ENCODE measurements at regions not wholly inside any gene's neighbourhood (a gene's known extent, or its start where the extent isn't known, plus 50 kb on each side); places are given as distances from the start of the nearest gene placed in this dataset.

DNA sequence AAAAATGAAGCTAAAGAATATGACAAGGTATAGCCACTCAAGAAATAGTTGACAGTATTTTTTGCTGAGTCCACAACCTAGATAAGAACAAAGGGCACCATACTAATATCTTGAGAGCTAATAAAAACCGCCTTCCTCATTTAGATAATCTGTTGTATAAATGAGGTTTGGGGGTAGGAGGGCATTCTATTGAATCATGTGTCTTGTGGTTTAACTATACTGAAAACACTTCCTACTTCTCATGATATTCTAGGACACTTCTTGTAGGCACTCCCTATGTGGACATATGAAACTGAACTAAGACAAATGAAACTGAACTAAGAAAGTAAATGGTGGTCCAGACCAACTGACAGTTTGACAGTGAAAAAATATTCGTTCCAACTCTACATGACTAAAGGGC lies 1268.5 kb upstream of the C9orf72 start (continued):
- TF ChIP-seq XRCC4 (IDR thresholded peaks at IDR 0.05; ENCODE audit: extremely low read depth, insufficient read depth, insufficient read length): no peak
- no peak for TF ChIP-seq ZNF274 (IDR thresholded peaks at IDR 0.05; ENCODE audit: borderline replicate concordance, low read depth, low read length)
- TF ChIP-seq ZZZ3 (IDR thresholded peaks at IDR 0.05): no peak
- no peak for TF ChIP-seq TEAD1 (CRISPR knock-in tag; IDR thresholded peaks at IDR 0.05)
- no peak for TF ChIP-seq ZNF584 (CRISPR knock-in tag; IDR thresholded peaks at IDR 0.05; ENCODE audit: low read depth)

DNA sequence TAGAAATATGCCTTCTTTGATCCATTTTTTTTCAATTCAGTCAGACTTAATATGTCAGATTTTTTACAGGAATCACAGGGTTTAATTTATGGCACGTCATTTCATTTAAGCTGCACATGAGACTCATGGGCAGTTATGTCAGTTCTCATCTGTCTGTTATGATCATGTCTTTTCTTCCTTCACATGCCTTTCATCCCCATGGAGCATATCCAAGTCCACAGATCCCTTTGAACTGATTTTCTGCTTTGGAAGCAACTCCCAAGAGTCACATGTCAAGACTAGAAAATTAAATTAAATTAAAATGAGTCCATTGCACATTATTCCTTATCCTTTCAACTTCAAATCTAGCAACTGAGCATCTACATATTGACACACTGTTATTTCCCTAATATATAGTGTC lies 1274.0 kb upstream of the C9orf72 start:
- Histone ChIP-seq H3K36me3 (ENCODE audit: control insufficient read depth, insufficient read depth, low read length) (no peaks in the 10 kb centered on the region), H3K27me3 (ENCODE audit: control insufficient read depth in 2 of 2, insufficient read depth in 2 of 2, low read length in 2 of 2) (no peaks in the 10 kb centered on the region), H4K20me1 (replicated peaks; ENCODE audit: control insufficient read depth, insufficient read depth, low read length) (no peaks in the 10 kb centered on the region), H3K4me2 (ENCODE audit: insufficient read depth, low read length) (no peak overlapping the region), H2AFZ (ENCODE audit: low read depth, low read length) (no peak overlapping the region), H3K9me3 (replicated peaks; ENCODE audit: control insufficient read depth, insufficient read depth, low read depth, low read length) (no peaks in the 10 kb centered on the region), H3K27ac (ENCODE audit: extremely low read depth, low read depth, low read length) (no peak overlapping the region), H3K9me1 (ENCODE audit: control insufficient read depth, insufficient read depth, low read length) (no peaks in the 10 kb centered on the region), H3K9ac (ENCODE audit: insufficient read depth in 1 of 2, low read depth in 2 of 2, low read length in 2 of 2) (no peak overlapping the region), H3K4me3 (no peak overlapping the region), H3K79me2 (ENCODE audit: control insufficient read depth, insufficient read depth, low read length) (no peaks in the 10 kb centered on the region), H3K4me1 (replicated peaks in 1 of 2; ENCODE audit: control insufficient read depth in 2 of 2, insufficient read depth in 2 of 2, low read length in 2 of 2) (no peaks in the 10 kb centered on the region)
- ChIA-PET CTCF (ENCODE audit: low intra/inter-chr PET ratio) (no interaction called here), POLR2A (no interaction called here)
- no peak for FAIRE-seq
- TF ChIP-seq, protein P1, sequence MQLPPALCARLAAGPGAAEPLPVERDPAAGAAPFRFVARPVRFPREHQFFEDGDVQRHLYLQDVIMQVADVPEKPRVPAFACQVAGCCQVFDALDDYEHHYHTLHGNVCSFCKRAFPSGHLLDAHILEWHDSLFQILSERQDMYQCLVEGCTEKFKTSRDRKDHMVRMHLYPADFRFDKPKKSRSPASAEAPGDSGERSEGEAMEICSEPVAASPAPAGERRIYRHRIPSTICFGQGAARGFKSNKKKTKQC (CRISPR knock-in tag; IDR thresholded peaks at IDR 0.05): no peak
- TF ChIP-seq ZFP30 (CRISPR knock-in tag; IDR thresholded peaks at IDR 0.05; ENCODE audit: borderline replicate concordance) (no peak), MED1 (CRISPR knock-in tag; IDR thresholded peaks at IDR 0.05; ENCODE audit: borderline replicate concordance) (no peak), FOXA1 (IDR thresholded peaks at IDR 0.05; ENCODE audit: borderline replicate concordance) (no peak), ZNF263 (CRISPR knock-in tag; IDR thresholded peaks at IDR 0.05; ENCODE audit: borderline replicate concordance) (no peak), ZNF780A (CRISPR knock-in tag; IDR thresholded peaks at IDR 0.05) (no peak), SRSF7 (optimal IDR thresholded peaks at IDR 0.05; ENCODE audit: low read depth, low read length) (no peak), TAF9B (IDR thresholded peaks at IDR 0.05; ENCODE audit: partially characterized antibody) (no peak)
- TF ChIP-seq, protein P2, sequence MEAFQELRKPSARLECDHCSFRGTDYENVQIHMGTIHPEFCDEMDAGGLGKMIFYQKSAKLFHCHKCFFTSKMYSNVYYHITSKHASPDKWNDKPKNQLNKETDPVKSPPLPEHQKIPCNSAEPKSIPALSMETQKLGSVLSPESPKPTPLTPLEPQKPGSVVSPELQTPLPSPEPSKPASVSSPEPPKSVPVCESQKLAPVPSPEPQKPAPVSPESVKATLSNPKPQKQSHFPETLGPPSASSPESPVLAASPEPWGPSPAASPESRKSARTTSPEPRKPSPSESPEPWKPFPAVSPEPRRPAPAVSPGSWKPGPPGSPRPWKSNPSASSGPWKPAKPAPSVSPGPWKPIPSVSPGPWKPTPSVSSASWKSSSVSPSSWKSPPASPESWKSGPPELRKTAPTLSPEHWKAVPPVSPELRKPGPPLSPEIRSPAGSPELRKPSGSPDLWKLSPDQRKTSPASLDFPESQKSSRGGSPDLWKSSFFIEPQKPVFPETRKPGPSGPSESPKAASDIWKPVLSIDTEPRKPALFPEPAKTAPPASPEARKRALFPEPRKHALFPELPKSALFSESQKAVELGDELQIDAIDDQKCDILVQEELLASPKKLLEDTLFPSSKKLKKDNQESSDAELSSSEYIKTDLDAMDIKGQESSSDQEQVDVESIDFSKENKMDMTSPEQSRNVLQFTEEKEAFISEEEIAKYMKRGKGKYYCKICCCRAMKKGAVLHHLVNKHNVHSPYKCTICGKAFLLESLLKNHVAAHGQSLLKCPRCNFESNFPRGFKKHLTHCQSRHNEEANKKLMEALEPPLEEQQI (IDR thresholded peaks at IDR 0.05): no peak
- TF ChIP-seq, protein P3, sequence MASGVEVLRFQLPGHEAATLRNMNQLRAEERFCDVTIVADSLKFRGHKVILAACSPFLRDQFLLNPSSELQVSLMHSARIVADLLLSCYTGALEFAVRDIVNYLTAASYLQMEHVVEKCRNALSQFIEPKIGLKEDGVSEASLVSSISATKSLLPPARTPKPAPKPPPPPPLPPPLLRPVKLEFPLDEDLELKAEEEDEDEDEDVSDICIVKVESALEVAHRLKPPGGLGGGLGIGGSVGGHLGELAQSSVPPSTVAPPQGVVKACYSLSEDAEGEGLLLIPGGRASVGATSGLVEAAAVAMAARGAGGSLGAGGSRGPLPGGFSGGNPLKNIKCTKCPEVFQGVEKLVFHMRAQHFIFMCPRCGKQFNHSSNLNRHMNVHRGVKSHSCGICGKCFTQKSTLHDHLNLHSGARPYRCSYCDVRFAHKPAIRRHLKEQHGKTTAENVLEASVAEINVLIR (CRISPR knock-in tag; IDR thresholded peaks at IDR 0.05): no peak
- no peak for ATAC-seq
- in situ Hi-C loops (cut with MboI): no loop called here
- BruUV-seq (replicated peaks): no TSS peak
- intact Hi-C loops (cut with micrococcal nuclease): no loop called here
- DNase-seq (ENCODE audit: extremely low read depth in 1 of 4, low spot score in 3 of 4): no peak
- no CpG with 5 or more reads among the region's 1 CpG for WGBS (ENCODE audit: insufficient coverage, low coverage, missing lambda C conversion rate)

All from K562 (cell line).